ENCODE measurements at regions not wholly inside any gene's neighbourhood (a gene's known extent, or its start where the extent isn't known, plus 50 kb on each side); places are given as distances from the start of the nearest gene placed in this dataset.

GRCh38 chr2:7309582-7309981 lies 392.4 kb downstream of the RNF144A start (continued):
- TF ChIP-seq, protein P1, sequence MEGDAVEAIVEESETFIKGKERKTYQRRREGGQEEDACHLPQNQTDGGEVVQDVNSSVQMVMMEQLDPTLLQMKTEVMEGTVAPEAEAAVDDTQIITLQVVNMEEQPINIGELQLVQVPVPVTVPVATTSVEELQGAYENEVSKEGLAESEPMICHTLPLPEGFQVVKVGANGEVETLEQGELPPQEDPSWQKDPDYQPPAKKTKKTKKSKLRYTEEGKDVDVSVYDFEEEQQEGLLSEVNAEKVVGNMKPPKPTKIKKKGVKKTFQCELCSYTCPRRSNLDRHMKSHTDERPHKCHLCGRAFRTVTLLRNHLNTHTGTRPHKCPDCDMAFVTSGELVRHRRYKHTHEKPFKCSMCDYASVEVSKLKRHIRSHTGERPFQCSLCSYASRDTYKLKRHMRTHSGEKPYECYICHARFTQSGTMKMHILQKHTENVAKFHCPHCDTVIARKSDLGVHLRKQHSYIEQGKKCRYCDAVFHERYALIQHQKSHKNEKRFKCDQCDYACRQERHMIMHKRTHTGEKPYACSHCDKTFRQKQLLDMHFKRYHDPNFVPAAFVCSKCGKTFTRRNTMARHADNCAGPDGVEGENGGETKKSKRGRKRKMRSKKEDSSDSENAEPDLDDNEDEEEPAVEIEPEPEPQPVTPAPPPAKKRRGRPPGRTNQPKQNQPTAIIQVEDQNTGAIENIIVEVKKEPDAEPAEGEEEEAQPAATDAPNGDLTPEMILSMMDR (tag by site-specific recombination; IDR thresholded peaks at IDR 0.05): no peak
- TF ChIP-seq ZBTB8A (tag by site-specific recombination; IDR thresholded peaks at IDR 0.05) (no peak), ZNF623 (tag by site-specific recombination; IDR thresholded peaks at IDR 0.05) (no peak), ZBTB21 (tag by site-specific recombination; IDR thresholded peaks at IDR 0.05) (no peak), ZNF670 (tag by site-specific recombination; IDR thresholded peaks at IDR 0.05; ENCODE audit: low read depth) (no peak), ZNF354C (tag by site-specific recombination; IDR thresholded peaks at IDR 0.05; ENCODE audit: borderline replicate concordance, low read depth) (no peak), ZFP37 (tag by site-specific recombination; IDR thresholded peaks at IDR 0.05) (no peak)
- TF ChIP-seq, protein P2, sequence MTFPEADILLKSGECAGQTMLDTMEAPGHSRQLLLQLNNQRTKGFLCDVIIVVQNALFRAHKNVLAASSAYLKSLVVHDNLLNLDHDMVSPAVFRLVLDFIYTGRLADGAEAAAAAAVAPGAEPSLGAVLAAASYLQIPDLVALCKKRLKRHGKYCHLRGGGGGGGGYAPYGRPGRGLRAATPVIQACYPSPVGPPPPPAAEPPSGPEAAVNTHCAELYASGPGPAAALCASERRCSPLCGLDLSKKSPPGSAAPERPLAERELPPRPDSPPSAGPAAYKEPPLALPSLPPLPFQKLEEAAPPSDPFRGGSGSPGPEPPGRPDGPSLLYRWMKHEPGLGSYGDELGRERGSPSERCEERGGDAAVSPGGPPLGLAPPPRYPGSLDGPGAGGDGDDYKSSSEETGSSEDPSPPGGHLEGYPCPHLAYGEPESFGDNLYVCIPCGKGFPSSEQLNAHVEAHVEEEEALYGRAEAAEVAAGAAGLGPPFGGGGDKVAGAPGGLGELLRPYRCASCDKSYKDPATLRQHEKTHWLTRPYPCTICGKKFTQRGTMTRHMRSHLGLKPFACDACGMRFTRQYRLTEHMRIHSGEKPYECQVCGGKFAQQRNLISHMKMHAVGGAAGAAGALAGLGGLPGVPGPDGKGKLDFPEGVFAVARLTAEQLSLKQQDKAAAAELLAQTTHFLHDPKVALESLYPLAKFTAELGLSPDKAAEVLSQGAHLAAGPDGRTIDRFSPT (tag by site-specific recombination; IDR thresholded peaks at IDR 0.05): no peak
- TF ChIP-seq, protein P3, sequence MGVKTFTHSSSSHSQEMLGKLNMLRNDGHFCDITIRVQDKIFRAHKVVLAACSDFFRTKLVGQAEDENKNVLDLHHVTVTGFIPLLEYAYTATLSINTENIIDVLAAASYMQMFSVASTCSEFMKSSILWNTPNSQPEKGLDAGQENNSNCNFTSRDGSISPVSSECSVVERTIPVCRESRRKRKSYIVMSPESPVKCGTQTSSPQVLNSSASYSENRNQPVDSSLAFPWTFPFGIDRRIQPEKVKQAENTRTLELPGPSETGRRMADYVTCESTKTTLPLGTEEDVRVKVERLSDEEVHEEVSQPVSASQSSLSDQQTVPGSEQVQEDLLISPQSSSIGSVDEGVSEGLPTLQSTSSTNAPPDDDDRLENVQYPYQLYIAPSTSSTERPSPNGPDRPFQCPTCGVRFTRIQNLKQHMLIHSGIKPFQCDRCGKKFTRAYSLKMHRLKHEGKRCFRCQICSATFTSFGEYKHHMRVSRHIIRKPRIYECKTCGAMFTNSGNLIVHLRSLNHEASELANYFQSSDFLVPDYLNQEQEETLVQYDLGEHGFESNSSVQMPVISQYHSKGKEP (tag by site-specific recombination; IDR thresholded peaks at IDR 0.05): no peak

- Histone ChIP-seq H3K4me1 (ENCODE audit: control insufficient read depth, insufficient read depth, low read length) (no peaks in the 10 kb centered on the region), H3K4me3 (ENCODE audit: low read depth, low read length) (no peak overlapping the region), H3K36me3 (ENCODE audit: control insufficient read depth in 2 of 2, insufficient read depth in 1 of 2, low read length in 2 of 2) (no peaks in the 10 kb centered on the region), H3K27ac (ENCODE audit: extremely low read depth, low read depth, low read length) (no peak overlapping the region), H3K9me3 (ENCODE audit: control insufficient read depth, insufficient read depth, low read depth, low read length) (no peaks in the 10 kb centered on the region)
- CTCF ChIA-PET: no interaction called here
- POLR2A ChIA-PET: no interaction called here
- TF ChIP-seq ZNF621 (tag by site-specific recombination; IDR thresholded peaks at IDR 0.05) (no peak), ZNF658 (tag by site-specific recombination; IDR thresholded peaks at IDR 0.05) (no peak), ZBTB11 (tag by site-specific recombination; conservative IDR thresholded peaks at IDR 0.05; ENCODE audit: low read depth) (no peak), ZNF2 (tag by site-specific recombination; IDR thresholded peaks at IDR 0.05) (no peak), ZNF701 (tag by site-specific recombination; IDR thresholded peaks at IDR 0.05) (no peak), ZNF423 (tag by site-specific recombination; IDR thresholded peaks at IDR 0.05) (no peak), ZNF521 (tag by site-specific recombination; IDR thresholded peaks at IDR 0.05) (no peak), KLF16 (tag by site-specific recombination; IDR thresholded peaks at IDR 0.05) (no peak)
- TF ChIP-seq, protein P4, sequence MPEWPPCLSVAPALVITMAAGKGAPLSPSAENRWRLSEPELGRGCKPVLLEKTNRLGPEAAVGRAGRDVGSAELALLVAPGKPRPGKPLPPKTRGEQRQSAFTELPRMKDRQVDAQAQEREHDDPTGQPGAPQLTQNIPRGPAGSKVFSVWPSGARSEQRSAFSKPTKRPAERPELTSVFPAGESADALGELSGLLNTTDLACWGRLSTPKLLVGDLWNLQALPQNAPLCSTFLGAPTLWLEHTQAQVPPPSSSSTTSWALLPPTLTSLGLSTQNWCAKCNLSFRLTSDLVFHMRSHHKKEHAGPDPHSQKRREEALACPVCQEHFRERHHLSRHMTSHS (tag by site-specific recombination; IDR thresholded peaks at IDR 0.05): no peak
These were observed 407.5 kb downstream of the RNF144A start for GRCh38 chr2:7324706-7325105.
